Stimulated activated CD4-positive, alpha-beta T cell treated with anti-CD3 and anti-CD28 coated beads, Interleukin-1b, Interleukin-23, amount 100 ng/mL, for 48 hours (primary cell): ENCODE measurements at regions not wholly inside any gene's neighbourhood (a gene's known extent, or its start where the extent isn't known, plus 50 kb on each side); places are given as distances from the start of the nearest gene placed in this dataset.
"Not testable (repeated sequence)": the region's sequence is repeated elsewhere in the genome, so short reads cannot be mapped to it uniquely, and the experiment has no call there.

Source experiments
- DNase-seq: peaks from one replicate; pipeline ENCODE4 v3.0.0-alpha.2; 2020

- not testable (repeated sequence) for DNase-seq
Observed at GRCh38 chr2:242080575-242081214, 211.2 kb downstream of the RTP5 start.

GRCh38 chr2:242084034-242084433, 214.5 kb downstream of the RTP5 start:
- not testable (repeated sequence) for DNase-seq

- not testable (repeated sequence) for DNase-seq
Observed at GRCh38 chr2:242085024-242085674, 215.6 kb downstream of the RTP5 start.

GRCh38 chr2:242085941-242086621, 216.6 kb downstream of the RTP5 start:
- DNase-seq = peak; percentile 9

- peak; percentile 13 for DNase-seq
Observed at GRCh38 chr2:242088044-242088443, 218.5 kb downstream of the RTP5 start.

- peak; percentile 91 for DNase-seq
Observed at GRCh38 chr2:242088471-242089212, 219.1 kb downstream of the RTP5 start.

GRCh38 chr2:242089213-242089549, 219.7 kb downstream of the RTP5 start:
- DNase-seq = not testable (repeated sequence)

- DNase-seq = not testable (repeated sequence)
Observed at GRCh38 chr2:242097278-242097677, 227.7 kb downstream of the RTP5 start.

- DNase-seq = no peak
Observed at GRCh38 chr2:242098034-242098433, 228.5 kb downstream of the RTP5 start.

- no peak for DNase-seq
Observed at GRCh38 chr2:242098445-242099128, 229.1 kb downstream of the RTP5 start.

GRCh38 chr2:242103093-242103492, 233.6 kb downstream of the RTP5 start:
- DNase-seq = not testable (repeated sequence)

- DNase-seq = not testable (repeated sequence)
Observed at GRCh38 chr2:242104202-242104956, 234.8 kb downstream of the RTP5 start.

- not testable (repeated sequence) for DNase-seq
Observed at GRCh38 chr2:242107065-242107464, 237.5 kb downstream of the RTP5 start.

- not testable (repeated sequence) for DNase-seq
Observed at GRCh38 chr2:242108797-242109500, 239.4 kb downstream of the RTP5 start.

GRCh38 chr2:242109819-242110218, 240.3 kb downstream of the RTP5 start:
- DNase-seq = not testable (repeated sequence)

- not testable (repeated sequence) for DNase-seq
Observed at GRCh38 chr2:242111954-242112353, 242.4 kb downstream of the RTP5 start.

GRCh38 chr2:242113492-242113891, 244.0 kb downstream of the RTP5 start:
- not testable (repeated sequence) for DNase-seq

- not testable (repeated sequence) for DNase-seq
Observed at GRCh38 chr2:242116676-242117075, 247.1 kb downstream of the RTP5 start.

- DNase-seq = not testable (repeated sequence)
Observed at GRCh38 chr2:242117305-242117704, 247.8 kb downstream of the RTP5 start.

- not testable (repeated sequence) for DNase-seq
Observed at GRCh38 chr2:242119682-242120081, 250.2 kb downstream of the RTP5 start.

GRCh38 chr2:242130682-242131081, 261.2 kb downstream of the RTP5 start:
- DNase-seq = not testable (repeated sequence)
